Tibial nerve (tissue), 4 donors: ENCODE measurements at regions not wholly inside any gene's neighbourhood (a gene's known extent, or its start where the extent isn't known, plus 50 kb on each side); places are given as distances from the start of the nearest gene placed in this dataset.

Source experiments
- CTCF ChIP-seq, 5 experiments: fragments of 200-600 bp in 3 of 5; fragments of 450-650 bp in 2 of 5; sonication (generic) in 3 of 5; IDR thresholded peaks; one replicate each; pipeline ENCODE4 v1.5.1; 2016 to 2019; ENCODE audit warnings: antibody characterized with exemption in 5 of 5, mild to moderate bottlenecking in 3 of 5, moderate library complexity in 2 of 5
- EP300 ChIP-seq, 2 donors: sonication (generic); formaldehyde crosslinking; IDR thresholded peaks; one replicate each; pipeline ENCODE4 v1.6.1; 2017; ENCODE audit warnings: antibody characterized with exemption in 2 of 2, mild to moderate bottlenecking in 1 of 2
- POLR2A ChIP-seq, 2 donors: fragments of 450-650 bp; IDR thresholded peaks; one replicate each; pipeline ENCODE4 v1.6.1; 2017; ENCODE audit warnings: antibody characterized with exemption in 2 of 2, mild to moderate bottlenecking in 2 of 2, moderate library complexity in 2 of 2

- no peak for TF ChIP-seq POLR2A (IDR thresholded peaks at IDR 0.05)
- no peak for TF ChIP-seq CTCF (IDR thresholded peaks at IDR 0.05)
- TF ChIP-seq EP300 (IDR thresholded peaks at IDR 0.05), result no peak
Observed at GRCh38 chr17:69769050-69769449, 306.0 kb upstream of the KCNJ16 start.
